GM06990 (cell line): ENCODE measurements at regions not wholly inside any gene's neighbourhood (a gene's known extent, or its start where the extent isn't known, plus 50 kb on each side); places are given as distances from the start of the nearest gene placed in this dataset.

Experiments used
- DNase-seq: peaks from one replicate; pipeline ENCODE4 v3.0.0-alpha.2; 2011; ENCODE audit not compliant: insufficient read length; ENCODE audit errors: extremely low read depth
- H3K27me3 ChIP-seq: replicated peaks from 2 replicates; pipeline ENCODE4 v1.6.0; 2011; ENCODE audit warnings: low read length; ENCODE audit not compliant: control insufficient read depth, insufficient read depth
- H3K36me3 ChIP-seq: 2 replicates; pipeline ENCODE4 v1.5.1; 2011; ENCODE audit warnings: low read length; ENCODE audit not compliant: control insufficient read depth, insufficient read depth
- H3K4me3 ChIP-seq: replicated peaks from 2 replicates; pipeline ENCODE4 v1.5.1; 2011; ENCODE audit warnings: low read depth, mild to moderate bottlenecking, control low read depth, low read length
- CTCF ChIP-seq: IDR thresholded peaks from 2 replicates; pipeline ENCODE4 v1.5.1; 2011; ENCODE audit warnings: low read length, control low read depth, mild to moderate bottlenecking, inconsistent platforms; ENCODE audit not compliant: insufficient read depth, poor library complexity, severe bottlenecking

DNA sequence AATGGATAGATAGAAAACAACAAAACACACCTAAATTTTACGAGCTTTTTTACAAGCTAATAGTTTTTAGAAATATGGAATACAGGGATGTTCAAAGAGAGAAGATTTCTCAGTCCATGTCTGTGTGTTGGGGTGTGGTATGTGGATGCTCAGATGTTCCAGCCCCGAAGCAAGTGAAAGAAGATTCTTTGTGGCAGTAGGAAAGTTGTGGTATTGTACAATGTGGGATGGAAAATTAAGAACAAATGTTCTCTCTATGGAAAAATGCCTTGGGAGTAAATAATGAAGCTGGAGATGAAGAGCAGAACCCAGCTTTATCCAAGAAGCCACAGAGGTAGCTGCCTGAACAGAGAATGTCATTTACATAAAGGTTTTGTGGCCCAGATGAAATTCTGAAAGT, 150.3 kb upstream of the PRKD1 start:
- Histone ChIP-seq H3K4me3 (no peak overlapping the region), H3K27me3 (no peaks in the 10 kb centered on the region), H3K36me3 (no peaks in the 10 kb centered on the region)
- no peak for TF ChIP-seq CTCF
- no peak for DNase-seq

GRCh38 chr14:30078811-30079402, 151.3 kb upstream of the PRKD1 start:
- no peak for TF ChIP-seq CTCF
- H3K4me3 ChIP-seq, result no peak overlapping the region

GRCh38 chr14:30082486-30082885, 154.8 kb upstream of the PRKD1 start:
- no peak for DNase-seq
- no peaks in the 10 kb centered on the region for H3K27me3 ChIP-seq
- H3K4me3 ChIP-seq, result no peak overlapping the region
- TF ChIP-seq CTCF, result no peak
- H3K36me3 ChIP-seq, result no peaks in the 10 kb centered on the region

More at GRCh38 chr14:30078811-30079402, 151.3 kb upstream of the PRKD1 start:
- Histone ChIP-seq H3K36me3 (no peaks in the 10 kb centered on the region), H3K27me3 (no peaks in the 10 kb centered on the region)
- no peak for DNase-seq

- no peak for TF ChIP-seq CTCF
- Histone ChIP-seq H3K4me3 (no peak overlapping the region), H3K27me3 (no peaks in the 10 kb centered on the region), H3K36me3 (no peaks in the 10 kb centered on the region)
- no peak for DNase-seq
These were observed 157.2 kb upstream of the PRKD1 start for GRCh38 chr14:30084811-30085210.

DNA sequence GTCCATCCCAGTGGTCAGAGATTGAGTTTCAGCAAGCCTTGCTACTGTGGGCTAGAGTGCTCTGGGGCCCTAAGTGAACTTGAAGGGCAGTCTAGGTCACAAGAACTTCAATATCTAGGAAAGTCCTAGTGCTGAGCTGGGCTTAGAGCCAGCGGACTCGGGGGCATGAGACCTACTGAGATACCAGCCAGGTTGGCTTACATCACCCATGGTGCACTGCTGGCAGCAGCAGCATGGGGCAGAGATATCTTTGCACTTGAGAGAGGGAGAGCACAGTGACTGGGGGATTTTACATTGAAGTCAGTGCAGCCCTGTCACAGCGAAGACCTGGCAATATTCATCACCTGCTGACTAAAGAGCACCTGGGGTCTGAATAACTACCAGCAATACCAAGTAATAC, 158.3 kb upstream of the PRKD1 start:
- DNase-seq, result no peak
- TF ChIP-seq CTCF, result no peak
- Histone ChIP-seq H3K4me3 (no peak overlapping the region), H3K36me3 (no peaks in the 10 kb centered on the region), H3K27me3 (no peaks in the 10 kb centered on the region)

DNA sequence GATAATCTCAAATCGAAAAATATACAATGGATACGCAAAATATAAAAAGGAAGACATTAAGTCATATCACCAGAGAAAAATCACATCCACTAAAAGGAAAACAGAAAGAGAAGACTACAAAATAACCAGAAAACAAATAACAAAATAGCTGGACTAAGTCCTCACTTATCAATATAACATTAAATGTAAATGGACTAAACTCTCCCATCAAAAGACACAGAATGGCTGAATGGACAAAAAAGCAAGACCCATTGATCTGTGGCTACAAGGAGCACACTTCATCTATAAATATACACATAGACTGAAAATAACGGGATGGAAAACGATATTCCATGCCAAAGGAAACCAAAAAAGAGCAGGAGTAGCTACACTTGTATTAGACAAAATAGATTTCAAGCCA, 161.0 kb upstream of the PRKD1 start:
- no peaks in the 10 kb centered on the region for H3K36me3 ChIP-seq
- TF ChIP-seq CTCF, result no peak
- no peak for DNase-seq
- H3K27me3 ChIP-seq, result no peaks in the 10 kb centered on the region
- H3K4me3 ChIP-seq, result no peak overlapping the region
